Activated CD4-positive, alpha-beta T cell treated with anti-CD3 and anti-CD28 coated beads for 24 hours (primary cell): ENCODE measurements at regions not wholly inside any gene's neighbourhood (a gene's known extent, or its start where the extent isn't known, plus 50 kb on each side); places are given as distances from the start of the nearest gene placed in this dataset.
"Not testable (repeated sequence)": the region's sequence is repeated elsewhere in the genome, so short reads cannot be mapped to it uniquely, and the experiment has no call there.

Experiments used
- DNase-seq, 2 donors: peaks; one replicate each; pipeline ENCODE4 v3.0.0-alpha.2; 2020; ENCODE audit warnings: low read depth in 2 of 2

DNA sequence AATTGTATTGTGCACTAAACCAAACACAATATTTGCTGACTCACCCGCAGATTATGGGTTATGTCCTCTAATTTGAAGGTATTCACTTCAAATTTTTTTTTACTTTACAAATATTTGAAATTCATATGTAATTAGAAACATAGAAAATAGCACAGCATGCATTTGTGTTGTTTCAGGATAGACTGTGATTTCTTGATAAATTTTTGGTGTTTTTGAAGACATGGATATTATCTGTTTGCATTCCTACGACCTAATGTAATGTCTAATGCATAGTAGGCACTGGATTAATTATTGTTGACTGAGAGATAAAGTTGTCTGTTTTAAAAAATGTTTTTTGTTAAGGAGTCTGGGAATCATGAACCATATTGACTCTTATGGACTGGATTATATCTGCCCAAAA lies 850.2 kb downstream of the BRINP3 start:
- DNase-seq = no peak

DNA sequence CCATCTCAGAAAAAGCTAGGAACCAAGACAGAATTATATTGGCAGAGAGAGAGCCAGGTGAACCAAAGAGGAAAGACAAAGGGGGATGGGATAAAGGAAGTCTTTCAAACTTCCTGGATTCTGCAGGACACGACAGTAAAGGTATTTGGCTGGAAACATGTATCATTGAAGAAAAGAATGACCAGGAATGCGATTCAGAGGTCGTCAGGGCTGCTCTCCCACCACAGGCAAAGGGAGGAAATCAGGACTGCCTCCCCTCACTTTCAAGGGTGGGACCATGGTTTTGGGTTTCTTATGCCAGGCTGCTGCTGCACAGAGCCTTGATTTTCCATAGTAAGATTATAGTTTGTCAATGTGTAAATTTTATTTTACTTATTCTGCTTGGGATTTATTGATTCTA lies 848.8 kb downstream of the BRINP3 start:
- no peak for DNase-seq

DNA sequence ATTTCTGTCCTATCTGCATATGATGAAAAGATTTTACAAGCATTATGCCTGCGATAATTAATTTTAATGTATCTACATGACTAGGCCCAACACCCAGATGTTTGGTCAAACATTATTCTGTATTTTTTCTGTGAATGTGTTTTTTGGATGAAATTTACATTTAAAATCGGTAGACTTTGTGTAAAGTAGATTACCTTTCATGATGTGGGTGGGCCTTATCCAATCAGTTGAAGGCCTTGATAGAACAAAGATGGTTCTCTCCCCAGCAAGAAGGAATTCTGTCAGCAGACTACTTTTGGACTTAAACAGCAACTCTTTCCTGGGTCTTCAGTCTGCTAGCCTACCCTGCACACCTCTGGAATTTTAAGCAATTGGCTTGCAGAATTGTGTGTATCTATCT lies 844.0 kb downstream of the BRINP3 start:
- no peak for DNase-seq

DNA sequence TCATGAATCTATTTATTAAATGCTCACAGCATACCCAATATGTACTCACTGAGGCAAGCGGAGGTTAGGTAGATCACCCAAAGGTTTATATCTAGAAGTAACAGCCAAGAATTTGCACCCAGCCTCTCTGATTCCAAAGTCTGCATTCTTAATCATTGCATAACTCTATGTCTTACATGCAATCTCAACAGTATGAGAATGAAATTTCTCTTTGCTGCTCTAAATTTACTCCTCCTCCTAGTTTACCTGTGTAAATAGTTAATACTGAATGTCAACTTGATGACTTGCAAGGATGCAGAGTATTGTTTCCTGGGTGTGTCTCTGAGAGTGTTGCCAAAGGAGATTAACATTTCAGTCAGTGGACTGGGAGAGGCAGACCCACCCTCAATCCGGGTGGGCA lies 840.6 kb downstream of the BRINP3 start:
- DNase-seq = no peak

DNA sequence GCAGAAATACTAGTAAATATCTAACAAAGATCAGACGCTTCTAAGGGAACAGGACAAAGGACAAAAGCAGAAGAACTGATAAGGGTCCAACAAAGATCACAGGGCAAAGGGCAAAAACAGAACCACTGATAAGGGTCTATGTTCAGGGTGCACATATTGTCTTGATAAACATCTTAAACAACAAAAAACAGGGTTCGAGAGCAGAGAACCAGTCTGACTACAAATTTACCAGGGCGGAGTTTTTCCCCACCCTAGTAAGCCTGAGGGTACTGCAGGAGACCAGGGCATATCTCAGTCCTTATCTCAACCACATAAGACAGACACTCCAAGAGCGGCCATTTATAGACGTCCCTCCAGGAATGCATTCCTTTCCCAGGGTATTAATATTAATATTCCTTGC lies 833.5 kb downstream of the BRINP3 start:
- DNase-seq = not testable (repeated sequence)

DNA sequence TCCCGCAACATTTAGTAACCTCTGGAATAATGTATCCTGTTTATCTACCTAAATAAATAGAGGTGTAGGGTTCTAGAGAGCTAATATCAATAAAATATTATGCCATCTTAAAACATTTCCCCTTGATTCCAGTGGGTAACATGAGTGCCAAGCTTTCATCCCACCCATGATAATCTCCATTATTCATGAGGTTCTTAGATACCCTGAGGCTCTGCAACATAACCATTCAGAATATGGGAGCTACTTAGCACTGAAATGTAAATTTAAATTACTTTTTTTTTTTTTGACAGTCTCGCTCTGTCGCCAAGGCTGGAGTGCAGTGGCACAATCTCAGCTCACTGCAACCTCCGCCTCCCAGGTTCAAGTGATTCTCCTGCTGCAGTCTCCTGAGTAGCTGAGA lies 832.7 kb downstream of the BRINP3 start:
- DNase-seq = no peak

DNA sequence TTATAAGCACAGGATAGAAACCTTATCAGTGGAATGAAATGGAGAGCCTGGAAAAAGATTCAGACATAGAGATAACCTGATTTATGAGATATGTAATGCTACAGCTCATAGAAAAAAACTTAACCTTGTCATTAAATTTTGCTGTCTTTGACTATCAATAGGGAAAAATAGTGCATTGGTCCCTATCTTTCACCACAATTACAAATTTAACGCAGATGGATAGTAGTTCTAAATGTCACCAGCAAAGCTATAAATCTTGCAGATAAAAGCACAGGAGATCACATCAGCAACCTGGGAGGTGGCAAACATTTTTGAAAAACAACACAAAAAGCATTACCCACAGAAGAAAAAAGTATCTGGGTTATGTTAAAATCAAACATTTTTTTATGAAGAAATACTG lies 831.6 kb downstream of the BRINP3 start:
- no peak for DNase-seq

DNA sequence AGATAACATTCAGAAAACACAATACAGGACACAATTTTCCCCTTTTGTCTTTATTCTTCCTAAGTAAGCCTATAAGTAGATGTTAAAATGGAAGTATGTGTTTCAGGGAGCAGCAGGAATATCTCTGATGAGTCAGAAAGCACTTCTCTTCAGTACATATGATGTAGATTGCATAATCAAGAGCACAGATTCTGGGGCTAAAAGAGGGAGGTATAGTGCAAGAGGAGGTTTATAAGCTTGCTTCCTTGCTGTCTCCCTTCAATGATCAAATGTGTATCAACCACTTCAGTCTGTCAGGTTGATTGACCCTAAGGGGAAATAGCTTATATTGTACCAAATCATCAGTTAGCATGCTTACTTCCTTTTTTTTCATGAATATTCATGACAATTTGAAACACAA lies 822.8 kb downstream of the BRINP3 start:
- DNase-seq = no peak

DNA sequence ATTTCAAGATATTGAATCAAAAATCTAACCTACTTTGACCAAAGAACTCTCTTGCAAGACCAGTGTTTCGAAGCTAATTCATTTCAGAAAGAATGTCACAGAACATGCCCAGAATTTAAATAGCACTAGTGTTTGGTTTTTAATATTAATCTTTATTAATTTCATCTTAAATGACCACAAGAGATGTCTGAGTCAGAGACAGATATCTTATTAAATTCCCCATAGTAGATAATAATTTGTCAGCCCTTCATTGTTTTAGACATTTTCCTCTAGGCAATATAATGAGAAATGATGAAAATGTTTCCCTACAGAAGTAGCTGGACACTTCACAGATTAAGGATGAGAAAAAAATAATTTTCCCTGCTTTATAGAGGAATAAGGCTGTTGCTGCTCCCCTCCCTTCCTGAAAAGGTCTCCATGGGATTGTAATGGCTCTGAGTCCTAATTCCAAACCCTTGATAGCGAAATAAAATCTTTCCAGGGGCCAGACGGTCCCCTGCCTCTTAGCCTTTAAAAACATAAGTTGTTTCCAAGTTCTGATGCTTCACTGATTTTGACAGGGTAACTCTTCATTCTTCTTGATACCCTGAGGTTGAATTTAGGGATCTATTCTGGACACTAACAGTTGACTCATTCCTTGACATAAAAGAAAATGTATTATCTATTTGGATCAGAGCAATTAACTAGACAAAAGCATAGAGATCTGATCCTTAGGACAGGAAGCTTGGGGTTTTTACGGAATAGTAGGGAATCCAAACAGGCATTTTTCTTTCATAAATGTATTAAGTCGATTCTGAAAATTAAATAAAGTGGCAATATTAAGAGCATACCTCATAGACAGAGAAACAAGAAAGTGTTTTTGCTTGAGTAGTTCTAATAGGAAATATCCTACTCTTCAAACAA lies 820.8 kb downstream of the BRINP3 start:
- DNase-seq = no peak

DNA sequence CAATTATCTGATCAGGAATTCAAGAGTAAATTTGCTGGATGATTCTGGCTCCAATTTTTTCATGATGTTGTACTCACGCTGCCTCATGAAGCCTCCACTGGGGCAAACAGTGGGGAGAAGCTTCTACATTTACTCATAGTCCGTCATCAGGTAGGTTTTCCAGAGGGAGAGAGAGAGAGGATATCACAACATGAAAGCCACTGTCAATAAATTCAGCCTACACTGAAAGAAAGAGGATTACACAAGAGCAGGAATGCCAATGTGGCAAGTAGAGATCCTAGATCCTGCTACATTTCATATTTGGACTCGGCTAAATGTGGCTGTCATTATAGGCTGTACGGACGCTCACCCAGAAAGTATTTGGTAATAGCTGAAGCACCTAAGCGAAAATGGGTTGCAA lies 819.9 kb downstream of the BRINP3 start:
- DNase-seq = no peak

DNA sequence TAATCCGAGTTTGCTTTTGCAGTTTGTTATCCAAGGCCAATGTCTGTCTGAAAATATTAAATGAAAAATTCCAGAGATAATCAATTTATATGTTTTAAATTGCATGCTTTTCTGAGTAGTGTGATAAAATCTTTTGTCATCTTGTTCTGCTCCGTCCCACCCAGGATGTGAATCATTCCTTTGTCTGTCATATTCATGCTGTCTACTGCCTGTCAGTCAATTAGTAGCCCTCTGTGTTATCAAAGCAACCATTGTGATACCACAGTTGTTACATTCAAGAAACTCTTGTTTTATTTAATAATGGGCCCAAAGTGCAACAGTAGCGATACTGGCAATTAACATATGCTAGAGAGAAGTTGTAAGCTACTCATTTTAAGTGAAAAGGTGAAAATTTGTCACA lies 819.3 kb downstream of the BRINP3 start:
- no peak for DNase-seq

DNA sequence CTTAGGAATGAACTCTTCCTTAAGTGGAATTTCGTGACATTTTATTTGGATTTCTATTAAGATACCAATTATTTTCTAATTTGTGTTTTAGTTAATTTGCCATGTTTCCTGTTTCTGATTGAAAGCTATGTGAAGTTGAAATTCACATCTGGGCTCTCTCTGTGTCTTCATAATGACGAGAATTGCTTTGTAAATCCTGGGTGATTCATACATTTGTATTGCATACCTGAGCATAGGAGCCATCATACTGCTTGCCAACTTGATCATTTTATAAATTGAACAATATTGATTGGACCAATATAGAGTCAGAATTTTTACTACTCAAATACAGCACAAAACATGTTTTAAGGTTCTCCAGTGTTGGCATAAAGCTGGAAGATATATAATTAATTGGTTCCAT lies 817.9 kb downstream of the BRINP3 start:
- no peak for DNase-seq

DNA sequence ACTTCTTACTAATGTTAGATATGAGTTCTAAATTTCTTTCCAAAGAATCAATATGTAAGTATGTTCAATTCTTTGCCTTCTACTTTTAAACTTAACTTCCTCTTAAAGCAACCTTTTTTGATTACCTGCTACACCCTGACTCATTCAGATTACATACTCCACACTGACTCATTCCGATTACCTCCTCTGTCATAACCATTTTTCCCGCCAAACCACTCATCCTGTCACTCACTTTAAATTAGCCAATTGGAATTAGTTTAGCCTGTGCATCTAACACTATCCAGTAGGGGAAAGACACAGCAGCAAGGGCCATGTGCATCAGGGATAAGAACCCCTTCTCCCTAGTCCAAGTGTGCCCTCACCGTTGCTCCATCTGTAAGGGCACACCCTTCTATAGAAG lies 815.5 kb downstream of the BRINP3 start:
- no peak for DNase-seq

DNA sequence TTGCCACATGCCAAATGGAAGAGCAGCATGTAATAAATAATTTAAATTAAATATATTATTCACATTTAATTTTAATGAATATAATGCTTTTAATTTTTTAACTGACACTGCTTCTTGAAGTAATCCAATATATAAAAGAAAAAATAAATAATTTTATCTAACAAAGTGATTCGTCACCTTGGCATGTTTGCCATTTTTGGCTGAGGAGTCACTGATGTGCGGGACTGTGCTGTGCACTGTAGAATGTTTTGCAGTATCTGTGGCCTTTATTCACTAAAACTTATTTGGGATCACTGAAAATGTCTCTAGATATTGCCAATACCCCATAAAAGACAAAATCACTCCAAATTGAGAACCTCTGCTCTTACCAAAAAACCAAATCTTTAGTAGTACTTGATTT lies 807.8 kb downstream of the BRINP3 start:
- no peak for DNase-seq

DNA sequence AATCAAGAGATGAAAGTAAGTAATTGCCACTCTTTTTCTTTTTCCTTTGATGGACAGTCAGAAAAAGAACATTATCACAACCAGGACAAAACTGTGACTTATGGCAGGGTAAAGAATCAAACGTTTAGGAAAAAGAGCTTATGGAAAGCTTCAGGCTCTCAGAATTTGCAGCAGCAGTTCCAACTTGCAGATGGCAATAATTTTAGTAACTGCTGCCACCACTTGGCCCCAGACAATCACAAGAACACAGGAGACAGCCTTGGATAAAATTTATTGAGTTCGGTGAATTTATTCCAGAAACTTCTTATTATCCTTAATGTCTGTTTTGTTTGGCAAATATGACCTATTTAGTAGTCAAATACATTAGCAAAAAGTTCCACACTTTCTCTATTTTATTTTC lies 804.4 kb downstream of the BRINP3 start:
- DNase-seq = no peak

DNA sequence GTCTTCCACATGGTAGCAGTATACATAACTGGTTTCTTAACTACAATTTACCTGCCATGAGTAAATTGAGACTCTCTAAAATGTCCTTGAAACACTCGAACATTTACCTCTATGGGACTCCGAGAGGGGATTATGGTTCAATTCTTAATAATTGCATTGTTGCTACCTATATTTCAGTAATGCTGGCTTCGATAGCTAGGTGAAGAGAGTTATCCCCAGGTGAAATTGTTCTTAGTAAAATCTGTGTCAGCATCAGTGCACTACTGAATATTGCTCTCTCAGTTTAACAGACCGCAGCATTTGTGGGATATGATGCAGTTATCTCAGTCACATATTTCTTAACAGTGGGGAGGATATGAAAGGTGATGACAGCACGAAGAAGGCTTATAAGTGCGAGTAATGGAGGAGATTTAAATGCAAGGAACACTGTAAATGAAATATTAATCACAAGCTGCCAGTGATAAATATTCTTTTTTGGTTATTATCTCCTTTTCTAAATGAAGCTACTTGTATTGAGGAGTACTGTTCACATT lies 801.9 kb downstream of the BRINP3 start:
- DNase-seq = no peak

DNA sequence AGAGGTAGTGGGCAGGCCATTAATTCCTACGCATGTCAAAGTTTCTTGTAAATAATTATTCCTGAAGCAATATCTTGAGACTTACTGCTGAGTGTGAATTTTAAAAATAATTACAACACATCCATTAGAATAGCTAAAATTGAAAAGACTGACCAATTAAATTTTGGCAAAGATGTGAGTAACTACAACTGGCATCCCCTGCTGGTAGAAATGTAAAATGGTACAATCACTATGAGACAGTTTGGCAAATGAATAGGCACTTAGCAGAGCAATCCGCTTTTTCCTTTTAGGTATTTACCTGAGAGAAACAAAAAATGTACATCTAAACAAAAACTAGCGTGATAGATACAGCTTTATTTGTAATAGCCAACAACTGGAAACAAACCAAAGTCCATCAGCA lies 798.9 kb downstream of the BRINP3 start:
- DNase-seq = no peak

DNA sequence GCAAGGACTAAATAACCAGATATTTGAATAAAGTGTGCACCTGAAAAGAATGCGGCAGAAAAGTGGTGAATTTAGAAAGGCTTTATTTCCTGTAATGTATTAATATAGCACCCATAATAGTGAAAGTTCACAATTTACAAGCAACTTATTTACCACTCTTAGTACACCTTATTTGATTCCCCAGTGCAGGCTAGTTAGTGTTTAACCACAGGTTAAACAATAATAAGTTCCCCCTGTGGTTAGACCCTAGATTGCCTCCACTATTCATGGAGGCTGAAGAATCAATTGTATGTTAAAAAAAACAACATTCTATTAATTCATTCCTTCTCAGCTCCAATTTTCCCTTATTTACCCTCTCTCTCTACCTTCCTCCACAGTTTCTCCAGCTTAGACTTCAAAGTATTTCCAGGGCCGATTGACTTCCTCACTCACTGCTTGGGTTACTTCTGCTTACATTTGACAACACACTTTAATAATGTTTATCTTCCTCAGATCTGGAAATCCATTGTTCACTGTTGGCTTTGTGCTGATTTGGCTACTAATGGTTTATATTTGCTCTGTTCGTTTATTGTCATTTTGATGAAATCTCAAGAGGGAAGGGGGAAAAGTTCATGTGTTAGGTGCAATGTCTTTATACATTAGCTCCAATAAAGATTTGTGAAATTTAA lies 796.3 kb downstream of the BRINP3 start:
- no peak for DNase-seq

DNA sequence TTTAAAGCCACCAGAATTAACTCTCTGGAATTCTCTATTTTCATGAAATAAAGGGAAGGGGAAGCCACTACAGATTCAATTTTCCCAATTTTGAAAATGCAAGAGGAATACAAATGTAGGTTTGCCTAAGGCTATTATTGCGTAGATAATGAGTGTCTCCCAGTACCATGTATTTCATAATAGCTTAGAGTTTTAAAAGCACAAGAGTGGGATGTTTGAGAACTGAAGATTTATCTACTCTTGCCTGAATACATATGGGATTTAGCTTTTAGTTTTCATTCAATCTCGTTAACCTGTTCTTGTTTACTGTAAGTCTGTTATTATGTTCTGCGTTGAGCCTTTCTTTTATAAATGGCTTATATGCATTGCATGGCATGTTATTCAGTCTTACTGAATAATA lies 795.1 kb downstream of the BRINP3 start:
- DNase-seq = no peak

DNA sequence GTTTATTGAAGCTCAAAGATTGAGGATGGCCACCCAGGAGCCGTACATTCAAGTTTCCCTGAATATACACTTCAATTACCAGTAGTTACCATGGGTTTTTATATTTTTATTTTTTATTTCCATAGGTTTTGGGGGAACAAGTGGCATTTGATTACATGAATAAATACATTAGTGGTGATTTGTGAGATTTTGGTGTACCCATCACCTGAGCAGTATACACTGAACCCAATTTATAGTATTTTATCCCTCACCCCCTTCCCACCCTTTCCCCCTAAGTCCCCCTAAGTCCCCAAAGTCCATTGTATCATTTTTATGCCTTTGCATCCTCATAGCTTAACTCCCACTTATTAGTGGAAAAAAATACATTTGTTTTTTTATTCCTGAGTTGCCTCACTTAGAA lies 791.4 kb downstream of the BRINP3 start:
- DNase-seq = no peak

DNA sequence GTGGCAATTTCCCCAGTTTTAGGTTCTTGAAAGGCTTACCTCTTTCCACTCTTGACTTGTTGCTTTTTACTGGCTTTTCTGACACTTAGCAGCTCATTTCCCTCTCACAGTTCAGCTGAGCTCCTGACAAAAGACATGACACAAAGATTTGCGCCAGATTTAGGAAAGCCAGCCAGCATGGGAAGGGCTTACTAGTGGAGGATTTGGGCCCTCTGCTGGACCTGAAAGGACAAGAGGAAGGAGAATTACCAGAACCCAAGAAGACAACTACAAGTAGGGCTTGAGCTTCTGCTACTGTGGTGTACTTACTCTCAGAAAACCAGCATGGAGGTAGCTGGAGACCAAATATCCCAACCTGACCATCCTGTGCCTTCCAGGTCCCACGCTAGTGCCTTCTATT lies 784.5 kb downstream of the BRINP3 start:
- no peak for DNase-seq

DNA sequence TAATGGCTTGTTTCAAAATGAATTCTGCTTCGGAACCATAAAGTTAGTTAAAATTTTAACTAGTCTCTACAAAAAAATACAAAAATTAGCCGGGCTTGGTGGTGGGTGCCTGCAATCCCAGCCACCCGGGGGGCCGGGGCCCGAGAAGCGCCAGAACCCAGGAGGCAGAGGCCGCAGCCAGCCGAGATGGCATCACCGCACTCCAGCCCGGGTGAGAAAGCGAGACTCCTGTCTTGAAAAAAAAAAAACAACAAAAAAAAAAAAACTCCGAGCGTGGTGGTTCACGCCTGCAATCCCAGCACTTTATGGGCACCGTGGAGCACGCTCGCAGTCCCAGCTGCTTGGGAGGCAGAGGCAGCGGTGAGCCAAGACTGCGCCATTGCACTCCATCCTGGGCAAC lies 781.4 kb downstream of the BRINP3 start:
- no peak for DNase-seq

DNA sequence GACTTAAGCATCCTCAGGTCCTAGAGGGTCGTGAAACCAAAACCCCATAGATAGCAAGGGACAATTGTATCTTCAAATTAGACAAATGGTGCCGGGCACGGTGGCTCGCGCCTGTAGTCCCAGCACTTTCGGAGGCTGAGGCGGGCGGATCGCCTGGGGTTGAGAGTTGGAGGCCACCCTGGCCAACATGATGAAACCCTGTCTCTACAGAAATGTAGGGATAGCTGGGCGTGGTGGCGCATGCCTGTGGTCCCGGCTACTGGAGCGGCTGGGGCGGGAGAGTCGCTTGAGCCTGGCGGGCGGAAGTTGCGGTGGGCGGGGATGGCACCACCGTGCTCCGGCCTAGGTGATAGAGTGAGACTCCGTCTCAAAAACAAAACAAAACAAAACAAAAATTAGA lies 780.6 kb downstream of the BRINP3 start:
- DNase-seq = no peak
